ENCODE measurements at regions not wholly inside any gene's neighbourhood (a gene's known extent, or its start where the extent isn't known, plus 50 kb on each side); places are given as distances from the start of the nearest gene placed in this dataset.

- H3K36me3 ChIP-seq (replicated peaks in 1 of 2; ENCODE audit: insufficient read depth in 1 of 2, low read depth in 2 of 2): no peaks in the 10 kb centered on the region
- H3K9me3 ChIP-seq: no peaks in the 10 kb centered on the region
- no peak overlapping the region for H3K4me3 ChIP-seq
- WGBS, 2 donors: 65 to 70% methylated on average over 4 of the region's 4 CpGs
- intact Hi-C loops (cut with DNase I): no loop called here
- ATAC-seq (no peak), DNase-seq (no peak)
- no peak for TF ChIP-seq POLR2A (IDR thresholded peaks at IDR 0.05)
- no peak for TF ChIP-seq CTCF (IDR thresholded peaks at IDR 0.05)
- H3K4me1 ChIP-seq: no peaks in the 10 kb centered on the region
- H3K27me3 ChIP-seq: no peaks in the 10 kb centered on the region
- no peak overlapping the region for H3K27ac ChIP-seq
Observed at GRCh38 chr4:155491336-155492120, 114.8 kb upstream of the MAP9 start.

- WGBS, 2 donors: 71 to 77% methylated on average over 3 of the region's 3 CpGs
- TF ChIP-seq CTCF (IDR thresholded peaks at IDR 0.05) (no peak), POLR2A (IDR thresholded peaks at IDR 0.05) (no peak)
- no peak for ATAC-seq
- intact Hi-C loops (cut with DNase I): no loop called here
- no peaks in the 10 kb centered on the region for H3K36me3 ChIP-seq (replicated peaks in 1 of 2; ENCODE audit: insufficient read depth in 1 of 2, low read depth in 2 of 2)
- H3K27me3 ChIP-seq: no peaks in the 10 kb centered on the region
- no peak overlapping the region for H3K27ac ChIP-seq
- no peaks in the 10 kb centered on the region for H3K4me1 ChIP-seq
- H3K9me3 ChIP-seq: no peaks in the 10 kb centered on the region
- no peak for DNase-seq
- no peak overlapping the region for H3K4me3 ChIP-seq
Observed at GRCh38 chr4:155489271-155489670, 112.5 kb upstream of the MAP9 start.

- no peak for ATAC-seq
- TF ChIP-seq CTCF (IDR thresholded peaks at IDR 0.05) (no peak), POLR2A (IDR thresholded peaks at IDR 0.05) (no peak)
- Histone ChIP-seq H3K27me3 (no peaks in the 10 kb centered on the region), H3K4me3 (no peak overlapping the region), H3K9me3 (no peaks in the 10 kb centered on the region), H3K27ac (no peak overlapping the region), H3K36me3 (replicated peaks in 1 of 2; ENCODE audit: insufficient read depth in 1 of 2, low read depth in 2 of 2) (no peaks in the 10 kb centered on the region), H3K4me1 (no peaks in the 10 kb centered on the region)
- intact Hi-C loops (cut with DNase I): no loop called here
- no peak for DNase-seq
- 50 to 55% methylated on average over 2 of the region's 2 CpGs for WGBS, 2 donors
Observed at GRCh38 chr4:155488691-155489090, 111.9 kb upstream of the MAP9 start.

- intact Hi-C loops (cut with DNase I): no loop called here
- TF ChIP-seq CTCF (IDR thresholded peaks at IDR 0.05): no peak
- TF ChIP-seq POLR2A (IDR thresholded peaks at IDR 0.05): no peak
- no peak for ATAC-seq
- no peak for DNase-seq
- Histone ChIP-seq H3K9me3 (no peaks in the 10 kb centered on the region), H3K4me1 (no peaks in the 10 kb centered on the region), H3K4me3 (no peak overlapping the region), H3K27ac (no peak overlapping the region), H3K36me3 (replicated peaks in 1 of 2; ENCODE audit: insufficient read depth in 1 of 2, low read depth in 2 of 2) (no peaks in the 10 kb centered on the region), H3K27me3 (no peaks in the 10 kb centered on the region)
Observed at GRCh38 chr4:155487210-155487609, 110.4 kb upstream of the MAP9 start.

GRCh38 chr4:155481150-155481549 lies 104.4 kb upstream of the MAP9 start:
- Histone ChIP-seq H3K4me3 (no peak overlapping the region), H3K27ac (no peak overlapping the region), H3K4me1 (no peaks in the 10 kb centered on the region), H3K27me3 (no peaks in the 10 kb centered on the region), H3K36me3 (replicated peaks in 1 of 2; ENCODE audit: insufficient read depth in 1 of 2, low read depth in 2 of 2) (no peaks in the 10 kb centered on the region), H3K9me3 (no peaks in the 10 kb centered on the region)
- intact Hi-C loops (cut with DNase I): no loop called here
- DNase-seq (no peak), ATAC-seq (no peak)
- WGBS, 2 donors: 77 to 88% methylated on average over 4 of the region's 4 CpGs
- TF ChIP-seq POLR2A (IDR thresholded peaks at IDR 0.05) (no peak), CTCF (IDR thresholded peaks at IDR 0.05) (no peak)
